Muscle of leg (tissue), 3 donors: ENCODE measurements at regions not wholly inside any gene's neighbourhood (a gene's known extent, or its start where the extent isn't known, plus 50 kb on each side); places are given as distances from the start of the nearest gene placed in this dataset.
"Not testable (repeated sequence)": the region's sequence is repeated elsewhere in the genome, so short reads cannot be mapped to it uniquely, and the experiment has no call there.

Source experiments
- DNase-seq: peaks from one replicate; pipeline ENCODE4 v3.0.0; 2013
- H3K27ac ChIP-seq: one replicate; pipeline ENCODE4 v1.5.1; 2013; ENCODE audit warnings: mild to moderate bottlenecking, low read length, control low read depth
- H3K27me3 ChIP-seq: one replicate; pipeline ENCODE4 v1.6.1; 2013; ENCODE audit warnings: low read length; ENCODE audit not compliant: control insufficient read depth, insufficient read depth
- H3K36me3 ChIP-seq: one replicate; pipeline ENCODE4 v1.6.1; 2013; ENCODE audit warnings: low read length; ENCODE audit not compliant: control insufficient read depth, insufficient read depth
- H3K4me1 ChIP-seq: one replicate; pipeline ENCODE4 v1.6.1; 2013; ENCODE audit warnings: low read length; ENCODE audit not compliant: control insufficient read depth, insufficient read depth
- H3K4me3 ChIP-seq: one replicate; pipeline ENCODE4 v1.5.1; 2013; ENCODE audit warnings: low read length, control low read depth
- H3K9me3 ChIP-seq: replicated peaks from 2 replicates; pipeline ENCODE4 v1.6.1; 2013; ENCODE audit warnings: low read depth, low read length; ENCODE audit not compliant: control insufficient read depth
- WGBS: methylation state at CpG from one replicate; pipeline ENCODE4 v1.1.5; 2013; ENCODE audit warnings: missing lambda C conversion rate; ENCODE audit not compliant: insufficient coverage; 5-methylcytosine and 5-hydroxymethylcytosine counted together

DNA sequence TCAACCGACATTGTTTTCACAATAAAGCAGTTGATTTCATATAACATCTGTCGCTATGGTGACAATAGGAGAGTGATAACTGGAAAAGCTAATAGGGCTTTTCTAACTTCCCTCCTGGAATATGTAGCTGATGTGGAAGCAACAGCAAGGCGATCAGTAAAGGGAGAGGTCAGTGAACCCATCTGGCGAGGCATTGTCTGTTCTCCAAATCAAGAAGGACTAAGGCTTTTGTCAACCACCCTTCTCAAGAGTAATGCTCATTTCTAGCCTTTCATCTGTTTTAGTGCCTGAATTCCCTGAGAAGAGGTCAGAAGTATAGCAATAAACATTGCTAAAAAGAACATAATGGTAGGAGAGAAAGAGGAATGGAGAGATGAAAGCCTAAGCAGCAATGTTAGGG, 201.3 kb downstream of the AKAP7 start:
- H3K36me3 ChIP-seq: no peaks in the 10 kb centered on the region
- no peak overlapping the region for H3K27ac ChIP-seq
- peak; percentile 34 for DNase-seq
- no CpG with 5 or more reads among the region's 4 CpGs for WGBS
- H3K4me1 ChIP-seq: no peaks in the 10 kb centered on the region
- H3K27me3 ChIP-seq: no peaks in the 10 kb centered on the region
- no peak overlapping the region for H3K4me3 ChIP-seq
- no peaks in the 10 kb centered on the region for H3K9me3 ChIP-seq

DNA sequence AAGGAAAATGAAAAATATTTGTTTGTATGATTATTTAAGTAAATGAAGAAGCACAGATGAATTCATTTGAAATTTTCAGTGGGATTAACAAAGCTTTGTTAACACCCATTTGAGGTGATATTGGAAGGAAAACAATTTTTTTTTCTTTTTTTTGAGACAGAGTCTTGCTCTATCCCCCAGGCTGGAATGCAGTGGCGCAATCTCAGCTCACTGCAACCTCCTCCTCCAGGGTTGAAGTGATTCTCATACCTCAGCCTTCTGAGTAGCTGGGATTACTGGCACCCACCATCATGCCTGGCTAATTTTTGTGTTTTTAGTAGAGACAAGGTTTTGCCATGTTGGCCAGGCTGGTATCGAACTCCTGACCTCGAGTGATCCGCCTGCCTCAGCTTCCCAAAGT, 211.6 kb downstream of the AKAP7 start:
- not testable (repeated sequence) for H3K4me3 ChIP-seq, H3K9me3 ChIP-seq, H3K36me3 ChIP-seq, H3K27me3 ChIP-seq, H3K27ac ChIP-seq, H3K4me1 ChIP-seq, DNase-seq
- no CpG with 5 or more reads among the region's 4 CpGs for WGBS

DNA sequence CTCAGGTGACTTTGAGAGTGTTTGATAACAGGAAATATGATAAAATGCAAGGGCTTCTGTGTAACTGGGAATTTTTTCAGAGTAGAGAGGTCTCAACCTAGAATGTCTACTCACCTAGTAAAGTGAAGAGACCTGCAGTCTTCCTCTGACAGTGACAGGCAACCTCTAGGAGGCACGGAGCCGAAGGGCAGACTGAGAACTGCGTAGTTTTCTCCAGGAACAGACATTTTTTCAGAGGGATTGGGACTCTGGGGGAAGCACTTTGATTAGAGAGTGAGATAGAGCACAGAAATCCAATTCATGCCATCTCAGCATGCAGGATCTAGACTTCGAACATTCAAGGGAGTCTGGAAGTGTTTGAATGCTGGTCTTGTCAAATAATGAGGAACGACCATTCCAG, 213.3 kb downstream of the AKAP7 start:
- Histone ChIP-seq H3K4me3 (no peak overlapping the region), H3K27me3 (no peaks in the 10 kb centered on the region), H3K4me1 (no peaks in the 10 kb centered on the region), H3K27ac (no peak overlapping the region), H3K9me3 (no peaks in the 10 kb centered on the region), H3K36me3 (no peaks in the 10 kb centered on the region)
- DNase-seq: no peak
- 83% methylated on average over 3 of the region's 5 CpGs for WGBS

DNA sequence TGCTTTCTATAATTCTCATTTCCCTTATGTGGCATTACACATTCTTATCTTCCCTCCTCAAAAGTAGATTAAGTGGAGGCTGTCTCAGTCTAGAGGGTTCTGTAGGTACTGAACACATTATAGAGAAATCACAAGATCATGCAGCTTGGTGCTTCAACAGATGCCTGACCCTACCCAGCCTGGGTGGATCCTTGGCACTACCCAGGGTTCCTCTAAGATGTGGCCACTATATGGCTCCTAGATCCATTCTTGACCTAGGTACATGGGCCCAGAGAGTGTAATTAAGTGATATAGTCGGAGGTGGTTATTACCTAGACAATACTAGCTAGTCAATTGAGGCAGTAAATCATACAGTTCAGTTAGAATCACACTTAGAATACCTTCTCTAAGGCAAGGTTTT, 213.9 kb downstream of the AKAP7 start:
- Histone ChIP-seq H3K27me3 (no peaks in the 10 kb centered on the region), H3K36me3 (no peaks in the 10 kb centered on the region), H3K4me1 (no peaks in the 10 kb centered on the region), H3K9me3 (no peaks in the 10 kb centered on the region), H3K27ac (no peak overlapping the region), H3K4me3 (no peak overlapping the region)
- no CpG with 5 or more reads among the region's 1 CpG for WGBS
- DNase-seq: no peak

DNA sequence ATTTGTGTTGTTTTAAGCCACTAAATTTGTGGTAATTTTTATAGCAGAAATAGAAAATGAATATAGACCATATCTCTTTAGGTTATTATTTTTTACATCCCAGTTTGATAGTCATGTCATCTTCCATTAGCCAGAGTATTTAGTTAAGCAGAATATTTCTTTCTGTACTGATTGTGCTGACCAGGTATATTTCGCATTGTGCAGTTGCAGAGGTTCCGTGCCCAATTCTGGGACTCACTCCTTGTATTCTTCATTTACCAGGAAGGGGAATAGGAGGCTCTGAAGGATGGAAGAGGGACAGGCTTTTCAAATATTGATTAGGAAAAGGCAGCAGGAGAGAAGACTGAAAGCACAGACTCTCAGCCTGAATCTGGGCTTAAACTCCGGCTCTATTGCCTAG, 217.8 kb downstream of the AKAP7 start:
- H3K4me3 ChIP-seq: no peak overlapping the region
- H3K4me1 ChIP-seq: no peaks in the 10 kb centered on the region
- H3K9me3 ChIP-seq: no peaks in the 10 kb centered on the region
- H3K27ac ChIP-seq: no peak overlapping the region
- no peak for DNase-seq
- no peaks in the 10 kb centered on the region for H3K27me3 ChIP-seq
- WGBS: 89% methylated on average over 2 of the region's 3 CpGs
- H3K36me3 ChIP-seq: no peaks in the 10 kb centered on the region

DNA sequence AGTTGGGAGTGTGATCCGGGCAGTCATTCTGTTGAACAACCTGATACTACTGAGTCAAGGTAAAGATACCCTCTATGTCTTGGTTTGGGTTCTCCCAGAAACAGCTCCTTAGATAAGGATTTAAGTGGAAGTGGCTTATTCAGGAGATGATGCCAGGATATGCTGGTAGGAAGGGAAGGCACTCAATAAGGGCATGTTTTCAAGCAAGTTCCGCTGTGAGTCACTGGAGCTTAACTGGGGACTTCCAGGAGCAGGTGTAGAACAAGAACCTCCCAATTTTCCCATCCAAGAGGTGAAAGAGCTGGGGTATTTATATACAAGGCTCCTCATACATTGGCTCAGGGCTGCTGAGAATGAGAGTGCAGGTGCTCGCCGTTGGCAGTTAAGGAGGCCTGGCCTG, 218.6 kb downstream of the AKAP7 start:
- Histone ChIP-seq H3K27me3 (no peaks in the 10 kb centered on the region), H3K9me3 (no peaks in the 10 kb centered on the region), H3K36me3 (no peaks in the 10 kb centered on the region), H3K4me1 (no peaks in the 10 kb centered on the region), H3K4me3 (no peak overlapping the region), H3K27ac (no peak overlapping the region)
- 100% methylated on average over 1 of the region's 4 CpGs for WGBS
- no peak for DNase-seq

DNA sequence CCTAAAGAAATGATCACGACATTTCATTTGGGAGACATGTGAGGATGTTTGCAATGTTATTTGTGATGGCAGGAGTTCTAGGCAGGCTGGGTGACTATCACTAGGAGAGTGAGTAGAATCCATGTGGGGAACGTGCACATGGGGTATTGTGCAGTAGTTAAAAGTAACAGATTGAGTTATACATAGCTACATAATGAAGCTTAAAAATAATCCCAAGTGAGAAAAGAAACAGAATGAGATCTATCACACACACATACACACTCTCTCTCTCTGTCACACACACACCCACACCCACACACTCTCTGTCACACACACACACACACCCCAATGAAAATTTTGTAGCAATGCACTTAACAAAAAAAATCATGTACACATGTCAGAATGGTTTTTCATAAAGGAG, 218.7 kb upstream of the ARG1 start:
- WGBS: no CpG with 5 or more reads among the region's 2 CpGs
- Histone ChIP-seq H3K4me1 (no peaks in the 10 kb centered on the region), H3K27me3 (no peaks in the 10 kb centered on the region), H3K27ac (no peak overlapping the region), H3K36me3 (no peaks in the 10 kb centered on the region), H3K4me3 (no peak overlapping the region), H3K9me3 (no peaks in the 10 kb centered on the region)
- DNase-seq: no peak

DNA sequence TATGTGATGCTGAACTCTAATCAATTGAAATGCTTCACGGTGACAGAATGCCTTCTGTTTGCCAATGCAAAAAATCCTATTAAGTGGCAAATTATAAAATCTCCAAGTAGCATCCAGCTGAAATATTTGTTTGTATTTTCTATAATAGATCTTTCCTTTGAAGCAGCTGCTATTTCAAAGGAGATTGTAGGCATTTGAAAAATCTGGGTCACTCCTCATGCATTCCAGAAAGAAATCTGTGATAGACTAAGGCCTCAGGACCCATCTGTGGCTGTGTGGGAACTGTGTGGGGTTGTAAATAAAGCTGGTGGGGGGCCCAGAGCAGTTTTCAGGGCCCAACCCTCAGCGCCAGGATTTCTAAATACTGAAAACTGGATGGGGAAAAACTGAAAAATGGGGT, 216.9 kb upstream of the ARG1 start:
- H3K9me3 ChIP-seq: no peaks in the 10 kb centered on the region
- no peaks in the 10 kb centered on the region for H3K4me1 ChIP-seq
- no peak overlapping the region for H3K27ac ChIP-seq
- H3K36me3 ChIP-seq: no peaks in the 10 kb centered on the region
- H3K27me3 ChIP-seq: no peaks in the 10 kb centered on the region
- peak; percentile 24 for DNase-seq
- H3K4me3 ChIP-seq: no peak overlapping the region
- no CpG with 5 or more reads among the region's 2 CpGs for WGBS

DNA sequence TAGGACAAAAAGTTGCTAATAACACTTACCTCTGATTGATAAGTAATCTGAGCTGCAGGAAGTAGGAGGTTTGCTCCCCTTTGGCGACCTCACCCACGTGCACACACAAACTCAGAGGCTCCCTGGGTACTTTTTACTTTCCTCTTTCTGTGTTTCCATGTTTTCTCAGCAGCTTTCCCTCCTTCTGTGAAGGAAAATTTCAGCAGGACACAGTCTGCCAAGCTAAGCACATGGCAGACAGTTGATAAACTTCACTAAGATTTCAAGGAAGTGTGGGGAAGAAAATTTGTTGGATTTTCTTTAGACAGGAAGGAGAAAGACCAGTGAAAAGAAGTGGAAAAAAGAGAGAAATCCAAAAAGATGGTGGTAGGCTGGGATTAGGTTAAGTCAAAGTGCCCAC, 215.5 kb upstream of the ARG1 start:
- no CpG with 5 or more reads among the region's 2 CpGs for WGBS
- Histone ChIP-seq H3K9me3 (no peaks in the 10 kb centered on the region), H3K27me3 (no peaks in the 10 kb centered on the region), H3K27ac (no peak overlapping the region), H3K4me1 (no peaks in the 10 kb centered on the region), H3K36me3 (no peaks in the 10 kb centered on the region), H3K4me3 (no peak overlapping the region)
- DNase-seq: no peak

DNA sequence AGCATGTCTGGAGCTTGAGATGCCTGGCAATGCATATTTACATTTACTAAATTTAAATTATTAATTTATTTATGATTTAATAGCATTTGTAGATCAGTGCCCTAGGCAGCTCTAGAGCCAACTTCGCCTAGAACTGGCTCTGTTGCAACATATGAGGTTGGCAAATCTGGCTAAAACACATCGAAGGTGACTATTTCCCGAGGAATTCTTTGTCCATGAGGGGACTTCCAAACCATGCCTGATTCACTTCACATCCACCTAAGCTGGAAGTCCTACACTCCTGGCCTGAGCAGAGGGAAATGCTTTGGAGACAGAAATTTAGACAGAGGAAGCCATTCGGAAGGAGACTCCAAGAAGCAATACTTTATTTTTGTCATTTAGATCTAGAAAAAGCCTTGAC, 211.0 kb upstream of the ARG1 start:
- Histone ChIP-seq H3K27ac (no peak overlapping the region), H3K27me3 (no peaks in the 10 kb centered on the region), H3K36me3 (no peaks in the 10 kb centered on the region), H3K9me3 (no peaks in the 10 kb centered on the region), H3K4me3 (no peak overlapping the region), H3K4me1 (peaks cover 2% of the 10 kb centered on the region)
- WGBS: 93% methylated on average over 2 of the region's 4 CpGs
- DNase-seq: no peak

DNA sequence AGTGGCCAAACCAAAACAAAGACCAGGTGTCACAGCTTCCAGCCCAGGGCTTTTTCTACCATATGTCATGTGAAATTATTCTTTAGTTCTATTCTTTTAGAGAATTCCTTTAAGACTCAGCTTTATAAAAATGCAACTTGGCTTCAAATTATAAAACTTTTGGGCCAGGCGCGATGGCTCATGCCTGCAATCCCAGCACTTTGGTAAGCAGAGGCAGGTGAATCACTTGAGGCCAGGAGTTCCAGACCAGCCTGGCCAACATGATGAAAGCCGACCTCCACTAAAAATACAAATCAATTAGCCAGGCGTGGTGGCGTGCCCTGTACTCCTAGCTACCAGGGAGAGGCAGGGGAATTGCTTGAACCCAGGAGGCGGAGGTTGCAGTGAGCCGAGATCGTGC, 210.3 kb upstream of the ARG1 start:
- Histone ChIP-seq H3K4me3 (no peak overlapping the region), H3K36me3 (no peaks in the 10 kb centered on the region), H3K9me3 (no peaks in the 10 kb centered on the region), H3K27me3 (no peaks in the 10 kb centered on the region), H3K4me1 (peaks cover 2% of the 10 kb centered on the region), H3K27ac (no peak overlapping the region)
- DNase-seq: no peak
- 68% methylated on average over 4 of the region's 8 CpGs for WGBS
